ENCODE measurements at regions not wholly inside any gene's neighbourhood (a gene's known extent, or its start where the extent isn't known, plus 50 kb on each side); places are given as distances from the start of the nearest gene placed in this dataset.

DNA sequence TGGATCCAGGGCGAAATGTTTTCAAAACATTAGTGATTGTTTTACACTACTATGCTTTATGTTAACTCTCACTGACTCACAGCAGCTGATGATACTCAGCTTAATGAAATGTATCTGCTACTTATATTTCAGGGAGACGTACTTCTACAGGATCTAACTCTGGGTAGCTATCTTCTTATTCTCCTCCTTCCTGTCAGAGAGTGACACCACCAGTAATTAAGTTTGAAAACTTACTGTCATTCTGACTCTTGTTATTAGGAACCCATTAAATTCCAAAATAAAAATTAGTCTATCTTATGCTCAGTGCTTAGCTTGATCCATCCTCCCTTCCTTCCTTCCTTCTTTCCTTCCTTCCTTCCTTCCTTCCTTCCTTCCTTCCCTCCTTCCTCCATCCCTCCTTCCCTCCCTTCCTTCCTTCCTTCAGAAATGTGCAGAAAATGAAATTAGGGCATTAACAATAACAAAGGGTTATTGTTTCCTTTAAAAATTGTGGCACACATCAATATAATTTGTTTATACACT is 441.1 kb downstream of the MEIS1 start:
- H3K4me3 ChIP-seq (ENCODE audit: low read depth, low read length) = no peak overlapping the region
- no peak for TF ChIP-seq CTCF (IDR thresholded peaks at IDR 0.05; ENCODE audit: borderline replicate concordance, insufficient read depth, low read depth, low read length)

DNA sequence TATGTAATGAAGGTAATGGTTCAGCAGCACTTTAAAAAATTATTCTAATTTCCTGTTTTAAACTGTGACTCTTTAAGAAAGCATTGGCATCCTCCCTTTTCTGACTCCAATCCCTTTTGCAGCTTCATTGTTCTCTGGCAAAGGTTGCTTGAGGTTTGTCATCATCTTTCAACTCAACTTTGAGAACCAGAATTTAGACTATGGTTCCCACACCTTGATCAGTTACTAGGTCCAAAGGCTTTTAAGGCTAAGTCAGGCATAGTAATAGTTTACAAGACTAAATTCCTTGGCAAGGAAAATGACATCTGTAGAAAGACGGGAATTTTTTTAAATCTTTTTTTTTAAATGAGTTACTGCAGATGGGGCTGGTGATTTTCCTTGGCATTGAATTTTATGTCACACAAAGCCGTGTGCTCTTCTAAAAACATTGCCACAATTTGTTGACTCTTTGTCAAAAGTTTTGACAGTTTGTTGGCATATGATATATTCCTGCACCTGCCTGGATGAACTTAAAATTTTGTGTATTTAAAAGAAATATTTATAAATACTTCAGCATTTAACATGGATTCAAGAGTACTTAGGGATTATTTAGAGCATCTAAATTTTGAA is 451.0 kb downstream of the MEIS1 start:
- TF ChIP-seq CTCF (IDR thresholded peaks at IDR 0.05; ENCODE audit: borderline replicate concordance, insufficient read depth, low read depth, low read length) = no peak
- no peak overlapping the region for H3K4me3 ChIP-seq (ENCODE audit: low read depth, low read length)

GRCh38 chr2:66888246-66888645 is 453.3 kb downstream of the MEIS1 start:
- H3K4me3 ChIP-seq (ENCODE audit: low read depth, low read length) = no peak overlapping the region
- TF ChIP-seq CTCF (IDR thresholded peaks at IDR 0.05; ENCODE audit: borderline replicate concordance, insufficient read depth, low read depth, low read length) = no peak

- no peak for TF ChIP-seq CTCF (IDR thresholded peaks at IDR 0.05; ENCODE audit: borderline replicate concordance, insufficient read depth, low read depth, low read length)
These were observed 454.1 kb downstream of the MEIS1 start for GRCh38 chr2:66888791-66889631.

DNA sequence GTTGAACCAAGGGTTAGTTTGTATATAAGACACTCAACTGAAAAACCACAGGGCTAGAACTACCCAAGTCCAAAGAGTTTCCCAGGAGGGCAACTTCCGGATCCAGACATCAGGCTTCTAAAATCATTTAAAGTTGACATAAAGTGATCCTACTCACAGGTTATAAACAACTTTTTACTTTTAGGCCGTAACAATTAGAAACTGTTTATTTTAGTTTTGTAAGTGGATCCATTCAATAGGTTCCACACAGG is 454.6 kb downstream of the MEIS1 start:
- no peak overlapping the region for H3K4me3 ChIP-seq (ENCODE audit: low read depth, low read length)
- TF ChIP-seq CTCF (IDR thresholded peaks at IDR 0.05; ENCODE audit: borderline replicate concordance, insufficient read depth, low read depth, low read length) = no peak

More at GRCh38 chr2:66888791-66889631, 454.1 kb downstream of the MEIS1 start:
- no peak overlapping the region for H3K4me3 ChIP-seq (ENCODE audit: low read depth, low read length)

DNA sequence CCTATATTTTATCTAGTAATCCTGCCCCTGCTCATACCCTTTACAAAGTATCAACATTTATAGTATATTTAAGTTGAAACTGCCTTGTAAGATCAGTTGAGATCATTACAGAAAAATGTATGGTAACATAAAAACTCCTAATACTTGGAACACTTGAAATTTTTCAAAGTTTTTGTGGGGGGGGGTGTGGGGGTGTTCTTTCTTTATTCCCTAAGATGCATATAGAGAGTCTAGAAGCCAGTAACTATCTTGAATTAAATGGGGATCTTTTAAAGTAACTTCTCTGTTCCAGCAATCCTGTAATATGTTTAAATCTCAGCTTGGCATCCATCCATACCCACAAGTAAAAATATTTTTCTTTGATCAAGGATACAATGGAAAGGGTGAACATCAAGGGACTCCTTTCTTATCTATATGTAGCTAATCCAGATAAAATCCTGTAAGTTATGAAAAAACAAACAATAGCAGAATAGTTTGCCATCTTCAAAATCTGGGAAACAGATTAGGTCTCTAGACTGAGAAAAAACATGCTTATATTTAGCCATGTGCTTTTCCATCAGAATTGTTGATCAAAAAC is 455.3 kb downstream of the MEIS1 start:
- TF ChIP-seq CTCF (IDR thresholded peaks at IDR 0.05; ENCODE audit: borderline replicate concordance, insufficient read depth, low read depth, low read length) = no peak
- H3K4me3 ChIP-seq (ENCODE audit: low read depth, low read length) = no peak overlapping the region
